ENCODE measurements at regions not wholly inside any gene's neighbourhood (a gene's known extent, or its start where the extent isn't known, plus 50 kb on each side); places are given as distances from the start of the nearest gene placed in this dataset.
A peak's percentile ranks its signal among the peaks of the same experiment; 100 is the strongest.
"Not testable (repeated sequence)": the region's sequence is repeated elsewhere in the genome, so short reads cannot be mapped to it uniquely, and the experiment has no call there.

DNA sequence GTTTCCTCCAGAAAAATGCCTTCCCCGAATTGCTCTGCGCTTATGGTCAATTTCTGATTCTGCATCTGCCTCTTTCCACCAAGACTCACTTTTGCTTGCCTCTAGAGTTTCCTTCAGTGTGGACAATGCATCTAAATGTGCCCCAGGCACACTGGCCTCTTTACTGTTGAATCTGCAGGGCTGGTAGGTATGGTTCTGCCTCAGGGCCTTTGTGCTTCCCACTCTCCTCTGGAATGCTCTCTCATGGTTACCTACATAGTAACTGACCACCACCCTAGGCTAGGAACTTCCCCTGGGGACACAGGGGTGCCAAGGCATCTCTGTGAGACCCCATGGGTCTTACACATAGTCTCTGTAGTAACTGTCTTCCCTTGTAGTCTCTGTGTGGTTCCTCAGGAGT is 1258.6 kb downstream of the CDH12 start:
- no peak for DNase-seq

DNA sequence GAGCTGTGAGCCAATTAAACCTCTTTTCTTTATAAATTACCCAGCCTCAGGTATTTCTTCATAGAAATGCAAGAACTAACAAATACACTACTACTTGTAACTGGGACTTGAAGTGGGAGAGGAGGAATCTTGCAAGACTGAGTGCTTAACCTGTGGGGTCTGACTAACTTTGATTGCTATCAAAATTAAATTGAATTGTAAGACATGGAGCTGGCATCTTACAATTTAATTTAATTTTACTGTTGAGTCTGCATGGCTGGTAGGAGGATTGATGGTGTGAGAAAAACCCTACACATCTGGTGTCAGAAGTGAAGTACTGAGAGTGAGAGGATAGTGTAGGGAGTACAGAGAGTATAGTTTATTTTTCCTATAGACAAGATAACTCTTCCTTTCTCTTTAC is 1259.9 kb downstream of the CDH12 start:
- no peak for DNase-seq

DNA sequence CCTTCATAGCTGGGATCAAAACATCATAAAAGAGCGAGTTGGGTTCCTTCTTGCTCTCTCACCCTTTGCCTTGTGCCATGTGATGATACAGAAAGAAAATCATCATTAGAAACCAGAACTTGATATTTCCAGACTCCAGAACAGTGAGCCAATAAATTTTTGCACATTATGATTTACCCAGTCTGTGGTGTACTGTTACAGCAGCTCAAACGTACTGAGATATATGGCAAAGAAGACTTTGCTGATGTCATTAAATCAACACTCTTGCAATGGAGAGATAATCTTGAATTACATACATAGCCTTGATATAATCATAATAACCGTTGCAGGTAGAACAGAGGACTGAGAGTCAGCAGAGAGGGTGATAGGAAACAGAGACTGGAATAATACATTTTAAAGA is 1271.6 kb downstream of the CDH12 start:
- no peak for DNase-seq

DNA sequence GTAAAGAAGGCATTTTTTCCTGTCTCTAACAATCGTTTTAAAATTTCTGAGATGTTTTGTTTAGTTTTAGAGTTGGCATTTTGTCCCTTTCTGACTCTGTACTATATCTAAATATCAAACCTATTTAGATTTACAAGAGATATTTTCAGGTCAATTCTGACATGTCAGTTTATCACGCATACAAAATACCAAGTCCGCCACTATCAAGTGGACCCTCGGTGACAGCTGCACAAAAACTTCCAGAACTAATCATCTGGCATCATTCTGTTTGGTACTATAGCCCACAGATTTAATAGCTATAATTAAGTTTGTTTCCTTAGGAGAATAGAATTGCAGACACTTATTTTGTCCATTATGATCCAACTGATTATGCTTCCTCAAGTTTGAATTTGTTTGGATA is 1278.2 kb downstream of the CDH12 start:
- peak; percentile 6 for DNase-seq

DNA sequence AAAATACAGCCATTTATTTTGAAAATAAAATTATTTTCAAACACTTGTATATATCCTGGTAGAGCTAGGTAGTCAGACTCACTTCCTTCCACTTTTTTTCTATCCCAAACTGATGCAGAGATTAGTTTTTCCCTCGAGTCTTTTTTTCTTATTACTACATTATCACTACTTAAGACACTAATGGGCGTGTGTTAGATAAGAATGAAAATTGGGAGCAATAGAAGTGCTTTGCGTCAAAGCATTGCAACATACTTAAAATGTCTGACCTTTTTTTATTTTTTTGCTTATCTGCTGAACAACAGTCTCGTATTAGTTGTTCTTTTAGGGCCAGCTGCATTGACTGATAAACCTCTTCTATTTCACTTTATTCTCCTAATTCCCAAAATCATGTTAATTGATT is 1278.7 kb downstream of the CDH12 start:
- no peak for DNase-seq

DNA sequence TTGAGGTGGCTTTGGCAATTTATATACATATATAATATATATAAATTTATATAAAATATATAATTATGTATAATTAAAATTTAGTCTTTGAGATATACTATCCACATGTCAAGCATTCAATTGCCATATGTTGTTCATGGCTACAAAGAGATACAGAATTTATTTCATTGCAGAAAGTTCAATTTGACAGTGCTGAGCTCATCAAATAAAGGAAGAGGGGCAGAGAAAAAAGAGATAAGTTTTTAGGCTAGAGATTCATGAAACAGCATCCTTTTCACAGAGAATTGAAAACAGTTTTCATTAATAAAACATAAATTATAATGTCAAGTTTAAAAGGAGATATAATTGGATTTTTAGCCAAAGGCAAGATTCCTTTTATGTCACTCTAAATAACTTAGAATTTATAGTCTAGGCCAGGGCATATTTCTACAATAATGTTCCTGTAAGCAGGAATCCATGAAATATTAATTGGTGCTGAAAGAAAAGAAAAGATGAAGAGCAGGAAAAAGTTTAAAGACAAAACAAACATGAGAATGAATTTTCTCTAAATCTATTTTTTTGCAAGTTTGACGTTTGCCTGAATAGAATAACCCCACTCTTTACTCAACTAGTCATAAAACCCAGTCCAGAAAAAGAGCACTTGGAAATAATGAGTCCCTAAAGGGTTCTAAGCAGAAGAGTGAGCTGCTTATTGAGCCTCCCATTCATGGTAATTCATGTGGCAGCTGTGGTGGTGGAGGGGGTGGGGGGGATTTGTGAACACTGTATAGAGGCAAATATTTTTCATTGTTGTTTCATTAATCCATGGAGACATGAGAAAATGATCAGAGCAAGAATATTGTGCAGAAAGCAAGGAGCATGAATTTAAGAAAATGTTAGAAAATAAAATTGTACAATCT is 1279.5 kb downstream of the CDH12 start:
- no peak for DNase-seq

DNA sequence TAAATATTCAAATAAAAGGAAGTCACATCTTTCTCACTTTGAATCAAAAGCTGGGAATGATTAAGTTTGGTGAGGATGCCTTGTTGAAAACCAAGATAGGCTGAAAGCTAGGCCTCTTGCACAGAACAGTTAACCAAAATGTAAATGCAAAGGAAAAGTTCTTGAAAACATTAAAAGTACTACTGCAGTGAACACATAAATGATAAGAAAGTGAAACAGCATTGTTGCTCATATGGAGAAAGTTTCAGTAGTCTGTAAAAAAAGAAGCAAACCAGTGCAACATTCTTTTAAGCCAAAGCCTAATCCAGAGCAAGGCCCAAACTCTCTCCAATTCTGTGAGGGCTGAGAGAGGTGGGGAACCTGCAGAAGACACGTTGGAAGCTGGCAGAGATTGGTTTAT is 1281.9 kb downstream of the CDH12 start:
- DNase-seq: not testable (repeated sequence)

DNA sequence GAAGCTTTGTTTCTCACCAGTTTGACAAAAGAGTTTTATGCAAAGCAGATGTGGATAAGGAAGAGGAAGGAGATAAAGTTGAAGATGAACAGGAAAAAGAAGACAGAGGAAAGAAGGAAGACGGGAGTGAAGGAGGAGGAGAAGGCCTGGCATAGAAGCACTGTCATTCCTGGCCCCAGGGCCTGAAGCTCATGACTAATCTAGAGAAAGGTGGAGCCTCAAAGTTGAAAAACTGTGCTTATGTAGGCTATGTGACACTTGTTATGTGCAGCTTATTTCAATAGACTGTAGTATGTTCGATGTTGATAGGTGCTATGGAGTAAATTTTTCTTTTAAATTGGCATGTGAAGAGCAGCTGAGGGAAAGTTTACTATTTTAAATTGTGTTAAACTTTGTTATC is 1294.0 kb downstream of the CDH12 start:
- DNase-seq: not testable (repeated sequence)

DNA sequence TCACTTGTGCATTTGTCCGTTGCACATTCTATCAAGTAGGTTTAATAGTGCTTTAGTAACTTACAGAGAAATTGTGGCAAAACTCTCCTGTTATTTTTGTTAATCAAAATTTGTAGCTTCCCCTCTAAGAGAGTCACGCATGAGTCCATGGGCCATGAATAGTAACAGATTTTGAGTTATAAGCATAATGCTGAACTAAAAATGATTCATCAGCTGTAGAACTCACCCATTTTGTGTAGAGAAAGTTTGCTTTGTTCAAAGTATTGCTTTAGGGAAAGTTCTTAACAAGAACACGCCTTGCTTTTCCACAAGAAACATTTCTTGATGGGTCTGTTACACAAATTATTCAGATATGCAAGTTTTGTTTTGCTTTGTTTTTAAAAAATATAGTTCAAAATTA is 1300.9 kb downstream of the CDH12 start:
- DNase-seq: not testable (repeated sequence)

DNA sequence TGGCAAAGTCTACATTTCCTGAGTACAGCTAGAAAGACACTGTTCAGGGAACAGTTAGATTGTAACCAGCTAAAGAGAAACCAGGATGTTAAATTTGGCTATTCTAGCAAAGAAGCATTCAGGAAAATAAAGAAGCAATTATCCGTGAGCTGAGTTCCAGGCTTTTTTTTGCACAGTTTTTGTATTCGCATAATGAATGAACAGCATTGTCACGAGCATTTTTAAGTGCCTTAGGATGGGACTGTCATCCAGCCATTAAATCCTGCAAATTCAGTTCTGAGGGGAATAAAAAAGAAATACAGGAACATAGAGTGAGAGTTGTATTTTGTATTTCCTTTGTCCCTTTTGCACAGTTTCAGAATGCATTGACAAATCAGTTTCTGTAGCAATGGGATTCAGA is 1302.2 kb downstream of the CDH12 start:
- DNase-seq: not testable (repeated sequence)

DNA sequence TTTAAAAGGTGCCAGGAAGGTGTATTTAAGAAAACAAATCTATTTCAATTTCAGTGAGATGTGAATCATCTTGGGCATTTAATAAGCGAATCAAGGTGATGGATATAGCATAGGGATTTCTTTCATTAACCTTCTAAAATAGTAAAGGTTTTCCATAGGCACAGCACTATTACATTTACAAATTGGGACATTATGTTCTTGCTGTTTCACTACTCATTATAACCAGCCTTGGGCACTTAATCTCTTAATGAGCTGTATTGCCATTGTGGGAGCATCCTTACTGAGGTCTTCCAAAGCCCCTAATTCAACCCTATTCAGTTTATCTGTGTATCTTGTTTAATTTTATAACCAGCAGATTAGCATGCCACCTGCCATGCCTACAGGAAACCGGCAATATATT is 1305.5 kb downstream of the CDH12 start:
- not testable (repeated sequence) for DNase-seq

DNA sequence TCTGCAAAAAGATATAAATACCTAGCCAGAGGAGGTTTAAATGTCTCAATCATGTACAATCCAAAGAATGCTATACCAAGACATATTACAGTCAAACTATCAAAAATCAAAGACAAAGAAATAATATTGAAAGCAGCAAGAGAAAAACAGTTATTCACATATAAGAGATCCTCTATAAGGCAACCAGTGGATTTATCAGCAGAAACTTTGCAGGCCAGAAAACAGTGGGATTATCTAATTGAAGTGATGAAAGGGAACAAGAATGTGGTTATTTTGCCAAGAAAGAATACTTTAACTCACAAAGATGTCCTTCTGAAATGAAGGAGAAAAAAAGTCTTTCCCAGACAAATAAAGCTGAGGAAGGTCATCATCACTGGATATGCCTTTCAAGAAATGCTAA is 1318.0 kb downstream of the CDH12 start:
- not testable (repeated sequence) for DNase-seq

DNA sequence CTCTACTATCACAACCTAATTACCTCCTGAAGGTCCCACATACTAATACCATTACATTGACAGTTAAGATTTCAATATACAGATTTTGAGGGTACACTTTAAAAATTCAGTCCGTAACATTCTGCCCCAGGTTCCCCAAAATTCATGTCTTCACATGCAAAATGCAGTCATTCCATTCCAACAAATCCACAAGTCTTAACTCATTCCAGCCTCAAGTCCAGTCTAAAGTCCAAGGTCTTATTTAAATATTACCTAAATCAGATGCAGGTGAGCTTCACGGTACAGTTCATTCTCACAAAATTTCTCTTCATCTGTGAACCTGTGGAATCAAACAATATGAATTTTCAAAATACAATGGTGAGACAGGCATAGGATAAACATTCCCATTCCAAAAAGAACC is 1332.0 kb downstream of the CDH12 start:
- DNase-seq: not testable (repeated sequence)

DNA sequence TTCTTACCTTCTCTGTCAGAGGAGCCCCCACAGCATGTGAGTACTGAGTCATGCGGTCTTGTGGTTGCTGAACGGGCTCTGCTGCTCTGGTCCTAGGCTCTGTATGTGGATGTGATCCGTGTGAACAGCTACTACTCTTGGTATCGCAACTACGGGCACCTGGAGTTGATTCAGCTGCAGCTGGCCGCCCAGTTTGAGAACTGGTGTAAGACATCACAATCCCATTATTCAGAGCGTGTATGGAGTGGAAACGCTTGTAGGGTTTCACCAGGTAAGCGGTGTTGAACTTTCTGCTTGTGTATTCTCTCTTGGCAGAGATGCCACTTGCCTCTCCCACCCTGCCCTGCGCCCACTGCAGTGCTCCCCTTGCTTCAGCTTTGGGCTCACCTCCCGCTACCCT is 1356.2 kb downstream of the CDH12 start:
- not testable (repeated sequence) for DNase-seq

DNA sequence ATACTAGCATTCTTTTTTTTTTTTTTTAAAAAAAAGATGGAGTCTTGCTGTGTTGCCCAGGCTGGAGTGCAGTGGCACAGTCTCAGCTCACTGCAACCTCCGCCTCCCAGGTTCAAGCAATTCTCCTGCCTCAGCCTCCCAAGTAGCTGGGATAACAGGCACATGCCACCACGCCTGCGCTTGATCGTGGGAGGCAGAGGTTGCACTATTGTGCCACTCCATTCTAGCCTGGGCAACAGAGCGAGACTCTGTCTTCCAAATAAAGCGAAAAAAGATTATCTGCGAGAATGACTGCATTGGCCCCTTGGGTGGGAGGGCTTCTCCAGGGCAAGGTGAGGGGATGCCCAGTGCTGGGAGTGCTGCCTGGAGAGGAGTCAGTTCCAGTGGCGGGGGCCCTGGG is 1357.1 kb downstream of the CDH12 start:
- not testable (repeated sequence) for DNase-seq

DNA sequence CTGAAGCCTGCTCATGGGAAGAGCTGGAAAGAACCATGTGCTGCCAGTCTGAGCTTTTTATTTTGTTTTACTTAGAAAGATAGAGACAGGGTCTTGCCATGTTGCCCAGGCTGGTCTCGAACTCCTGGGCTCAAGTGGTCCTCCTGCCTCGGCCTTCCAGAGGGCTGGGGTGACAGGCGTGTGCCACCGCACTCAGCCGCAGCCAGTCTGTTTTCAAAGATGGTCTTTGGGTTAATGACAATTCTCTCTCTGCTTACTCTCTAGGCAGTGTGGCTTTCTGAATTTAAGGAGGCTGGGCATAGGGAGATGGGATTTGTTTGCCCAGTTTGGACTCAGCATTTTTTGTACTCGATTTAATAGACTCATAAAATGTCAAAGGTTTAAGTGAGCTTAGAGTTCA is 1357.9 kb downstream of the CDH12 start:
- not testable (repeated sequence) for DNase-seq

DNA sequence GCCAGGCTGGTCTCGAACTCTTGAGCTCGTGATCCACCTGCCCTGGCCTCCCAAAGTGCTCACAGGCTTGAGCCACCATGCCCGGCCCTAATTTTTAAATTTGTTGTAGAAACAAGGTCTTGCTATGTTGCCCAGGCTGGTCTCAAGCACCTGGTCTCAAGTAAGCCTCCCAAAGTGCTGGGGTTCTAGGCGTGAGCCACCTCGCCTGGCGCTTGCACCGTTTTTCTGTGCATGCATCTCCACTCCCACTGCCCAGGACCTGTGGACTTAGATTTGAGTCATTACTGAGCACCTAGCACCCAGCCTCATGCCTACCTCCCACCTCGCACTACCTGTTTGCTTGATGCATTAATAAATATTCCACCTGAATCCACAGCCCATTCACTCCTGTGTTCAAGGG is 1359.1 kb downstream of the CDH12 start:
- DNase-seq: not testable (repeated sequence)

DNA sequence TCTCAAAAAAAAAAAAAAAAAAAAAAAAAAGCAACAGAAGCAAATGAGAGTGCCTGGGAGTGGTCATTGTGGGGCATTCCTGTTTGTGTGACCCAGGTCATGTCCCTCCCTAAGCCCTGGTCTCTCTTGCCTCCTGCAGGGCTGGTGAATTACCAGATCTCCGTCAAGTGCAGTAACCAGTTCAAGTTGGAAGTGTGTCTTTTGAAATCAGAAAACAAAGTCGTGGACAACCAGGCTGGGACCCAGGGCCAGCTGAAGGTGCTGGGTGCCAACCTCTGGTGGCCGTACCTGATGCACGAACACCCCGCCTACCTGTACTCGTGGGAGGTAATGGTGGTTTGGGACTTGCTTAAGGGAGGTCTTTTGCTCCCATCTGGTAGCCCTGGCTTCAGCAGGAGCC is 1362.0 kb downstream of the CDH12 start:
- DNase-seq: not testable (repeated sequence)

DNA sequence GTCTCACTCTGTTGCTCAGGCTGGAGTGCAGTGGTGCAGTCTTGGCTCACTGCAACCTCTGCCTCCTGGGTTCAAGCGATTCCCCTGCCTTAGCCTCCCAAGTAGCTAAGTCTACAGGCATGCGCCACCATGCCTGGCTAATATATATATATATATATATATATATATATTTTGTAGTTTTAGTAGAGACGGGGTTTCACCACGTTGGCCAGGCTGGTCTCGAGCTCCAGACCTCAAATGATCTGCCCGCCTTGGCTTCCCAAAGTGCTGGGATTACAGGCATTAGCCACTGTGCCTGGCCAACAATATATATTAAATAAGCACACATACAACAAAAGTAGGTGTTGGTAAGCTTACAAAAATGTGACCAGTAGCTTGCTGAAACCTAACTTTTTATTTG is 1364.3 kb downstream of the CDH12 start:
- not testable (repeated sequence) for DNase-seq

DNA sequence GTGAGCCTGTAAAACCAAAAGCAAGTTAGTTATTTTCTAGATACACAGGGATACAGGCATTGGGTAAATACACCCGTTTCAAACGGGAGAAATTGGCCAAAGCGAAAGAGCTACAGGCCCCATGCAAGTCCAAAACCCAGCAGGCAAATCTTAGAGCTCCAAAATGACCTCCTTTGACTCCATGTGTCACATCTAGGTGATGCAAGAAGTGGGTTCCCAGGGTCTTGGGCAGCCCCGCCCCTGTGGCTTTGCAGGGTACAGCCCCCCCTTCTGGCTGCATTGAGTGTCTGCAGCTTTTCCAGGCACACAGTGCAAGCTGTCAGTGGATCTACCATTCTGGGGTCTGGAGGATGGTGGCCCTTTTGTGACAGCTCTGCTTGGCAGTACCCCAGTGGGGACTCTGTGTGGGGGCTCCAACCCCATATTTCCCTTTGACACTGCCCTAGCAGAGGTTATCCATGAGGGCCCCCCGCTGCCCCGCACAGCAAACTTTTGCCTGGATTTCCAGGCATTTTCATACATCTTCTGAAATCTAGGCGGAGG is 1367.6 kb downstream of the CDH12 start:
- not testable (repeated sequence) for DNase-seq

DNA sequence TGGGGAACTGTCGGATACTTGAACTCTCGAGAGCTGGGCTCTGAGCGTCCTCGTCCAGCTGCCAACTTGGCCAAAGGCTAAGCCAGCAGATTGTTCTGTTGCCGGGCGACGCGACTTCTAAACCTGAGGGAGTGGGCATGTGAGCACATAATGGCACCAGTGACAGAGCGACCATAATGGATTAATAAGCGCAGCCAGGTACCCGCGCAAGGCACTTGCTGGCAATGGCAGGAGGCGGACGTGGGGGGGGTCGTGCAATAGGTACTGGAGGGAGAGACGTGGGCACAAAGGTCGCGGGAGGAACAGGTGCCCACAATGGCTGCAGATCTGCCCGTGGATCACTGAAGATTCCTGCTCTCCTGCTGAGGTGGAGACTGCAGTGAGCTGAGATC is 1368.7 kb downstream of the CDH12 start:
- not testable (repeated sequence) for DNase-seq

DNA sequence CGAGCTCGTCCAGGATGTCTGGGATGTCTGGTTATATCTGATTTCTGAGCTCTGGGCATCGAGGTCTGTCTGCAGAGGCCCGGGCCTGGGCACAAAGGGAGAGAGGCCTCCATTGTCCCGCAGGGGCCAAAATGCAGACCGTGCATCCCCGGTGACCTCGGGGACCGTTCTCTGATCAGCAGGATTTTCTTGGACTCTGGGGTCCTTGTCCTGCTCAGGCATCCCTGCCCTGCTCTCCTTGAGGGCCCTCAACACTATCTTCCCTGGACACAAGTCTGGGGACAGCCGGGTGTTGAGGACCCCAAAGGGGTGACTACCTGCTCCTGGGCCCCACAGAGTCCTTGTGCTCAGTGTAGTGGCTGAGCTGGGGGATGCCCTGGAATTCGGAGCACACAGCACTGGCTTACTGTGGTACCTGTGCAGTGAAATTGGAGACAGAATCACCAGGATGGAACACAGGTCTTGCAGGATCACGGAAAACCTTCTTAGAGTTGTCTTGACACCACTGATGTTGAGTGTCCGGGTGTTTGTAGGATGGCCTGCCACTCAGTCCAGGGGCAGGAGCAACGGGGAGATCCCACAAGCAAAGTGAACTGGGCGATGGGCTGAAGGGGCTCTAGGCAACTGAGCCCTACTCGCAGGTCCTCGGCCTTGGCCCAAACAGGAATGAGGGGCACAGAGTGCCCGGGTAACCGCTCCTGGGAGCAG is 1369.2 kb downstream of the CDH12 start:
- DNase-seq: not testable (repeated sequence)

DNA sequence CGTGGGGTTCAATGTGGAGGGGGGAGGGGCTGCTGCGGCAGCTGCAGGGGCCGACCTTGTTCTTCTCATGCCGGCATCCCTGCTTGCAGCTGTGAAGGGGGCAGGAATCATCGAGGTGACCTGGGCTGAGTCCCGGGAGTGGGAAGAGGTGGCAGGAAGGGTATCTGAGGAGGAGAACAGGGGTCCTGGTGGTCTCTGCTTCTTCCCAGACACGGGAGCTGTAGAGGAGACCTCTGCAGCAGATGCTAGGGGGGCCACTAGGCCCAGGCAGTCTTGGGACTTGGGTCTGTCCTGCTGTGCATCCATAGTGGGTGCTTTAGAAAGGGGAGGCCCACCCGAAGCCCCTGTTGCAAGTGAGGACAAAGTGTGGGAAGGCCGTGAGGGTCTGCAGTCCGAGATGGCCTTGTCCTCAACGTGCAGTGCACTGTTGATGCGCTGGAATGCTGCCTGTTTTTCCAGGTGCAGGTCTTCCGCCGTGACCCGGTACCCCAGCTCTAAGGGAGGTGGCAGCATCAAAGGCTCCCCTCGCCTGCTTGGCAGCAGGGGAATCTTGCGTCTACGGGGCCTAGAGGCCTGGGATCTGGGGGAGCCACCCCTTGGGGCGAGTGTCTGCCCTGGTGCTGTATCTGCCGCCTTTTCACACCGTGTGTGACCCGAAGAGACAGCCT is 1370.0 kb downstream of the CDH12 start:
- not testable (repeated sequence) for DNase-seq
